ENCODE measurements at regions not wholly inside any gene's neighbourhood (a gene's known extent, or its start where the extent isn't known, plus 50 kb on each side); places are given as distances from the start of the nearest gene placed in this dataset.

- TF ChIP-seq, protein P1, sequence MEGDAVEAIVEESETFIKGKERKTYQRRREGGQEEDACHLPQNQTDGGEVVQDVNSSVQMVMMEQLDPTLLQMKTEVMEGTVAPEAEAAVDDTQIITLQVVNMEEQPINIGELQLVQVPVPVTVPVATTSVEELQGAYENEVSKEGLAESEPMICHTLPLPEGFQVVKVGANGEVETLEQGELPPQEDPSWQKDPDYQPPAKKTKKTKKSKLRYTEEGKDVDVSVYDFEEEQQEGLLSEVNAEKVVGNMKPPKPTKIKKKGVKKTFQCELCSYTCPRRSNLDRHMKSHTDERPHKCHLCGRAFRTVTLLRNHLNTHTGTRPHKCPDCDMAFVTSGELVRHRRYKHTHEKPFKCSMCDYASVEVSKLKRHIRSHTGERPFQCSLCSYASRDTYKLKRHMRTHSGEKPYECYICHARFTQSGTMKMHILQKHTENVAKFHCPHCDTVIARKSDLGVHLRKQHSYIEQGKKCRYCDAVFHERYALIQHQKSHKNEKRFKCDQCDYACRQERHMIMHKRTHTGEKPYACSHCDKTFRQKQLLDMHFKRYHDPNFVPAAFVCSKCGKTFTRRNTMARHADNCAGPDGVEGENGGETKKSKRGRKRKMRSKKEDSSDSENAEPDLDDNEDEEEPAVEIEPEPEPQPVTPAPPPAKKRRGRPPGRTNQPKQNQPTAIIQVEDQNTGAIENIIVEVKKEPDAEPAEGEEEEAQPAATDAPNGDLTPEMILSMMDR (conservative IDR thresholded peaks at IDR 0.05; ENCODE audit: low read depth, low read length) = no peak
- no peak for TF ChIP-seq EZH2phosphoT487 (IDR thresholded peaks at IDR 0.05; ENCODE audit: borderline replicate concordance, low read length)
- no peak for TF ChIP-seq EZH2 (IDR thresholded peaks at IDR 0.05; ENCODE audit: low read length, unreplicated experiment)
Measured at GRCh38 chr2:84158605-84159004, 300.5 kb downstream of the SUCLG1 start.
